CD1c-positive myeloid dendritic cell (primary cell): ENCODE measurements at regions not wholly inside any gene's neighbourhood (a gene's known extent, or its start where the extent isn't known, plus 50 kb on each side); places are given as distances from the start of the nearest gene placed in this dataset.
"Not testable (repeated sequence)": the region's sequence is repeated elsewhere in the genome, so short reads cannot be mapped to it uniquely, and the experiment has no call there.

Experiments
- DNase-seq: peaks from one replicate; pipeline ENCODE4 v3.0.0-alpha.2; 2016; ENCODE audit errors: extremely low spot score

DNA sequence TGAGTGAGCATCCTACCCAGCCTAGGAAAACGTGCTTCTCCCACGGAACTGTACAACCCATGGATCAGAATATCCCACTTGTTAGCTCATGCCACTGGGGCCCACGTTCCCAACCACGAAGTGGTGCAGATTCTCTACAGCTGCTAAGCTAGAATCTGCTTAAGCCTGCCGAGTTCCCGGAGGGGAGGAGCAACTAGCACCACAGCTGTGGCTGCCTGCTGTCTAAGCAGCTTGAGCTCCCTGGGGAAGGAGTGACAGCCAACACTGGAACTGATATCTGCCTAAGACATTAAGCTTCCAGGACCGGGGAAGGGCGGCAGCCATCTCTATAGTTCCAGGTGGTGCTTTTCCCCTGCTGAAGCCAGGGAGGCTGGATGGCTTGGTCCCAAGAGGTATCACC lies 334.7 kb upstream of the CHRM2 start:
- no peak for DNase-seq

- no peak for DNase-seq
Measured at GRCh38 chr7:136530831-136531230, 337.6 kb upstream of the CHRM2 start.

- no peak for DNase-seq
Measured at GRCh38 chr7:136528329-136528728, 340.1 kb upstream of the CHRM2 start.

- no peak for DNase-seq
Measured at GRCh38 chr7:136527554-136527953, 340.9 kb upstream of the CHRM2 start.

DNA sequence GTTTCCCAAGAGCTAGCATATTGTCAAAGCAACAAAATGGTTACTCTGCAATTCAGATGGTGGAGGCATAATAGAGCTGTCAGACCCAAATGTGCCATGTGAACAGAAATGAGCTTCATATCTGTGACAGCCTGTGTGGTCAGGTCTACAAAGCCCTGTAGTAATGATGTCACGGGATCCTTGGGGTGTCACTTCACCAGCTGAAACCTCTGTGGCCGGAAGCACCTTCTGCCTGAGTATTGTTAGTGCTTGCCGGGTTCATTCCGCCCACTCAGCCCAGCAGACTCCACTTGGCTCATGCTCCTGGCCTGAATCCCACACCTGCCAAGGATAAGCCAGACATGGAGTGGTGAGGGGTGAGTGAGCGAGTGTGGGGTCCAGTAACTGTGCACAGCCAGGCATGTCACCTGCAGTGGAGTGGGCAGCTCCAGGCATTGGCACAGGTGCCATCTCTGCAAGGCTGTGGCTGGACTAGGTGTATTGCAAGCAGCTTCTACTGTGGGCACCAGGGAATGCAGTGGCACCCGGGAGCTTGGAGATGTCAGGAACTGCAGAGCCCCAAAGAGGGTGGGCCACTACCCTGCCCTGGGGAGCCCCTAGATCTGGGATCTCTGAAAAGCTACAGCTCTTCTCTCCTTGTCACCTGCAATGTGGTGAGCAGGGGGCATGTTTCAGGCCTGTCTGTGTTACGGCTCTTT lies 341.9 kb upstream of the CHRM2 start:
- no peak for DNase-seq

- DNase-seq: no peak
Measured at GRCh38 chr7:136523571-136523970, 344.9 kb upstream of the CHRM2 start.

GRCh38 chr7:136517971-136518370 lies 350.5 kb upstream of the CHRM2 start:
- DNase-seq: no peak

DNA sequence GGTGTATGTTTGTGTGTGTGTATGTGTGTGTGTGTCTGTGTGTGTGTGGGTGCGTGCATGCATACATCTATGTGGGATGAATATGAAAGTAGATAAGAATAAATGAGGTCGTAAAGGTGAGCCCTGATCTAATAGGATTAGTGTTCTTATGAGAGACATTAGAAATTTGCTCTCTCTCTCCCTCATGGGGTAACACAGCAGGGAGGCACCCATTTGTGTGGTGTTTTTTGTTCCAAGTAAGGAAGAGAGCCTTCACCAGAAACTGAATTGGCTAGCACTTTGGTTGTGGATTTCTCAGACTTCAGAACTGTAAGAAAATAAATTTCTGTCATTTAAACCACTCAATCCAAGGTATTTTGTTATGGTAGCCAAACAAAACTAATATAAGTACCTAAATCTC lies 353.7 kb upstream of the CHRM2 start:
- no peak for DNase-seq

DNA sequence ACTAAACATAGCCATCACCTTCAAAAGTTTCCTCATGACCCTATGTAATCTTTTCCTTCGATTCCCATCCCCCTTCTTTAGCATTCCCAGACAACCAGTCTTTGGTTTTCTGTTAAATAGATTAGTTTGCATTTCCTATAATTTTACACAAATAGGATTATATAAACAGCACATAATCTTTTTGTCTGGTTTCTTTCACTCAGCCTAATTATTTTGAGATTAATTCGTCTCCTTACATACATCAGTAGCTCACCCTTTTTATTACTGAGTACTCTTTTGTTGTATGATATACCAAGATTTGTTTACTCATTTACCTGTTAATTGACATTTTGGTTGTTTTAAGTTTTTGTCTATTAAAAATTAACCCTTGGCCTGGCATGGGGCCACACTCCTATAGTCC lies 354.7 kb upstream of the CHRM2 start:
- no peak for DNase-seq

DNA sequence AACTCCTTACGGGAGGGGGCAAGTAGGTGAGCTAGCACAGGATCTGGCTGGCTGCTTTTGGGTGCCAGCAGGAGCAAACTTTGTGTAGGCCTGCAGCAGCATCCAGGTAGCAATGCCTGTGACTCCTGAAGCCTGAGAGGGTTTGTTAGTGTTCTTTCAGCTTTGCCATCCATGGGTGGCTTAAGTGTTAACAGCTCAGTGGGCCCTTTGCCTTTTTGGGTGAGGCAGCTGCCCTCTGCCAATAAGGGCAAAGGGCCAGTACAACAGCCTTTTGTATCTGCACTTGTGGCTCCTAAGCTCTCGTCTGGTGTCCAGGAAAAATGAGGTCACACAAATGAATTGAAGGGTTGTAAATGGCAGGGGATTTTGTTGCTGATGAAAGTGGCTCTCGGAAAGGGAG lies 359.0 kb upstream of the CHRM2 start:
- DNase-seq: no peak

GRCh38 chr7:136502162-136502561 lies 366.3 kb upstream of the CHRM2 start:
- DNase-seq: no peak

GRCh38 chr7:136501151-136501550 lies 367.3 kb upstream of the CHRM2 start:
- no peak for DNase-seq

DNA sequence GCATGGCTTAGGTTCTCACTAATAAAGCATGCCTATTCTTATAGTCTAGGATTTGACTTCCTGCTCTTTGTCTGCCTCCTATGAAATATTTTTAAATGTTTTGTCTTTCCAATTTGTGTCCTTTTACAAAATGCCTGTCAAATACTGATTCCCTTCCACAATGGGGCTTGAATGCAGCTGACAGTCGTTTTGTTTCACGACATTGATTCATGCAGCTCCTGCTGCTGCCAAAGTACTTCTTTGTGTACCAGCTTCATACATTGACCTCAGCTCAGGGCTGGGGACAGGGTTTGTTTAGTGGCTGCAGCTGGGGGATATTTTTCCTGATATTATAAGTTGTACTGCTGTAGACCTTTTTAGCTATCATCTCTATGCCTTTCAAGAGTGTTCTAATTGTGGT lies 371.9 kb upstream of the CHRM2 start:
- DNase-seq: no peak

GRCh38 chr7:136495081-136495480 lies 373.4 kb upstream of the CHRM2 start:
- no peak for DNase-seq

DNA sequence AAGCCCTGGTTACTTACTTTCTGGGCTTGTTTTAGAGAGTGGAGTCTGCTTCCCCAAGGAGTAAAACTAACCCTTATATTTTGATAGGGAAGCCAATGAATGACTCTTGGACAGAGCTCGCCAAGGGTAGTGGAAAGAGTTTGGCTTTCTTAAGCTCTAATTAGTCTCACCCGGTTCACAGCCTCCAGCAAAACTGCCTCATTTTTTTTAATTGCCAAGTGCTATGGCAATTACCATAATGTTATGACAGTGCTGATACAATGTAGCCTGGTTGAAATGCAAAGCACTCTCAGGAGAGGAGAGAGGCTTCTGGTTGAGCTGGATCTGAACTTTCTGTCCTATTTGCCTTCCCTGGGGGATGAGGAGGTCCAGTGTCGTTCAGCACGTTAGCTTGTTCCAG lies 376.1 kb upstream of the CHRM2 start:
- DNase-seq: no peak

GRCh38 chr7:136489808-136490207 lies 378.6 kb upstream of the CHRM2 start:
- no peak for DNase-seq

- no peak for DNase-seq
Measured at GRCh38 chr7:136480901-136481300, 387.6 kb upstream of the CHRM2 start.

DNA sequence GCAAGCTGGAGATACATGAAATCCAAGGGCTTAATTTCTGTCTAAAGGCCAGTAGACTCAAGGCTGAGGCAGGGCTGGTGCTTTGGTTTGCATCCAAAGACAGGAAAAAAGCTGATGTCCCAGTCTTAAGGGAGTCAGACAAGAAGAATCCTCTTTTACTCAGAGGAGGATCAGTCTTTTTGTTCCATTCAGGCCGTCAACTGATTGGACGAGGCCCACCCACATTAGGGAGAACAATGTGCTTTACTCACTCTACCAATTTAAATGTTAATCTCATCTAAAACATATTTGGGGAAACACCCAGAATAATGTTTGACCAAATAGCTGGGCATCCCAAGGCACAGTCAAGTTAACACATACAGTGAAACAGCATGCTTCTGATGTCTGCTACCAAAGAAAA lies 388.5 kb upstream of the CHRM2 start:
- no peak for DNase-seq

- DNase-seq: no peak
Measured at GRCh38 chr7:136470179-136470578, 398.3 kb upstream of the CHRM2 start.

GRCh38 chr7:136452949-136453348 lies 415.5 kb upstream of the CHRM2 start:
- no peak for DNase-seq

- DNase-seq: no peak
Measured at GRCh38 chr7:136446751-136447150, 421.7 kb upstream of the CHRM2 start.

DNA sequence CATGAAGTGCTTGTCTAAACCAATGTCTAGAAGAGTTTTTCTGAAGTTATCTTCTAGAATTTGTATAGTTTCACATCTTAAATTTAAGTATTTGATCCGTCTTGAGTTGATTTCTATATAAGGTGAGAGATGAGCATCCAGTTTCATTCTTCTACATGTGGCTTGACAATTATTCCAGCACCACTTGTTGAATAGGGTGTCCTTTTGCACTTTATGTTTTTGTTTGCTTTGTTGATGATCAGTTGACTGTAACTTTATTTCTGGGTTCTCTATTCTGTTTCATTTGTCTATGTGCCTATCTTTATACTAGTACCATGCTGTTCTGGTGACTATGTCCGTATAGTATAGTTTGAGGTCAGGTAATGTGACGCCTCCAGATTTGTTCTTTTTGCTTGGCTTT lies 426.6 kb upstream of the CHRM2 start:
- no peak for DNase-seq

DNA sequence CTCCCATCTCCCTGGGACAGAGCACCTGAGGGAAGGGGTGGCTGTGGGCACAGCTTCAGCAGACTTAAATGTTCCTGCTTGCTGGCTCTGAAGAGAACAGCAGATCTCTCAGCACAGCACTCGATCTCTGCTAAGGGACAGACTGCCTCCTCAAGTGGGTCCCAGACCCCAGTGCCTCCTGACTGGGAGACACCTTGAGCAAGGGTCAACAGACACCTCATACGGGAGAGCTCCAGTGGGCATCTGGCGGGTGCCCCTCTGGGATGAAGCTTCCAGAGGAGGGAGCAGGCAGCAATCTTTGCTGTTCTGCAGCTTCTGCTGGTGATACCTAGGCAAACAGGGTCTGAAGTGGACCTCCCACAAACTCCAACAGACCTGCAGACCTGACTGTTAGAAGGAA lies 436.7 kb upstream of the CHRM2 start:
- not testable (repeated sequence) for DNase-seq

GRCh38 chr7:136424058-136424457 lies 444.4 kb upstream of the CHRM2 start:
- no peak for DNase-seq
